Spleen (tissue), 11 donors: ENCODE measurements at regions not wholly inside any gene's neighbourhood (a gene's known extent, or its start where the extent isn't known, plus 50 kb on each side); places are given as distances from the start of the nearest gene placed in this dataset.

Source experiments
- DNase-seq: peaks from one replicate; pipeline ENCODE4 v3.0.0-alpha.2; 2020
- H3K27ac ChIP-seq, 8 donors: fragments of 200-600 bp; sonication (generic) in 7 of 8; 1 replicate in 4 of 8; 2 replicates in 4 of 8; pipeline versions ENCODE4 v1.5.0 to v1.8.0; 2016 to 2021; ENCODE audit warnings: inconsistent platforms in 4 of 8, mild to moderate bottlenecking in 4 of 8, moderate library complexity in 1 of 8
- H3K27me3 ChIP-seq, 7 donors: fragments of 200-600 bp; sonication (generic) in 6 of 7; replicated peaks in 1 of 7; 1 replicate in 4 of 7; 2 replicates in 3 of 7; pipeline versions ENCODE4 v1.5.0 to v1.8.0; 2016 to 2021; ENCODE audit warnings: inconsistent platforms in 3 of 7, mild to moderate bottlenecking in 1 of 7
- H3K36me3 ChIP-seq, 6 donors: fragments of 200-600 bp; sonication (generic) in 5 of 6; 1 replicate in 4 of 6; 2 replicates in 2 of 6; pipeline versions ENCODE4 v1.5.0 to v1.8.0; 2016 to 2021; ENCODE audit warnings: inconsistent platforms in 2 of 6
- H3K4me1 ChIP-seq, 6 donors: fragments of 200-600 bp; sonication (generic) in 5 of 6; 1 replicate in 3 of 6; 2 replicates in 3 of 6; pipeline versions ENCODE4 v1.5.0 to v1.8.0; 2016 to 2021; ENCODE audit warnings: inconsistent platforms in 3 of 6
- H3K4me3 ChIP-seq, 8 donors: fragments of 200-600 bp; sonication (generic) in 7 of 8; 1 replicate in 4 of 8; 2 replicates in 4 of 8; pipeline versions ENCODE4 v1.5.0 to v1.8.0; 2016 to 2021; ENCODE audit warnings: inconsistent platforms in 4 of 8, mild to moderate bottlenecking in 4 of 8, moderate library complexity in 2 of 8
- H3K9me3 ChIP-seq, 8 donors: fragments of 200-600 bp; sonication (generic) in 7 of 8; 1 replicate in 4 of 8; 2 replicates in 4 of 8; pipeline versions ENCODE4 v1.5.0 to v1.8.0; 2016 to 2021; ENCODE audit warnings: inconsistent platforms in 4 of 8
- CTCF ChIP-seq, 11 experiments: fragments of 200-600 bp in 7 of 11; fragments of 450-650 bp in 4 of 11; sonication (generic) in 4 of 11; IDR thresholded peaks in 8 of 11; conservative IDR thresholded peaks in 3 of 11; 1 replicate in 7 of 11; 2 replicates in 4 of 11; pipeline versions ENCODE4 v1.4.0 to v1.8.0; 2016 to 2021; ENCODE audit warnings: antibody characterized with exemption in 11 of 11, inconsistent platforms in 4 of 11, mild to moderate bottlenecking in 1 of 11
- POLR2A ChIP-seq, 3 donors: fragments of 450-650 bp; IDR thresholded peaks; one replicate each; pipeline ENCODE4 v1.5.1; 2017; ENCODE audit warnings: antibody characterized with exemption in 3 of 3, mild to moderate bottlenecking in 1 of 3
- POLR2AphosphoS5 ChIP-seq, 3 donors: sonication (generic); formaldehyde crosslinking; IDR thresholded peaks; one replicate each; pipeline ENCODE4 v1.5.1; 2017; ENCODE audit warnings: antibody characterized with exemption in 3 of 3
- WGBS, 5 donors: extraction: QIAGEN DNeasy Blood & Tissue Kit in 3 of 5; methylation state at CpG; one replicate each; pipeline versions ENCODE4 v1.1.5 to v1.1.7; 2013 to 2018; 5-methylcytosine and 5-hydroxymethylcytosine counted together
- intact Hi-C: fragments of 100-400 bp; cut with DNase I; formaldehyde crosslinking; loops from one replicate; pipeline ENCODE4 v1.15.0; 2023; ENCODE audit warnings: low total_unique reads
- donor health status: healthy with polysubstance abuse.
- donor health status: DM: no; HTN: no; CAD: no; lungs with moderate emphysema.
- donor health status: DM: no; HTN: no; CAD: no.
- donor health status: Bipolar disorder and iron deficiency.
- donor health status: healthy.
- donor health status: DM: no; HTN: no; CAD: no.
- donor health status: DM: yes; HTN: yes; CAD: no.

- Histone ChIP-seq H3K4me1 (no peaks in the 10 kb centered on the region), H3K36me3 (no peaks in the 10 kb centered on the region), H3K9me3 (no peaks in the 10 kb centered on the region), H3K4me3 (no peak overlapping the region), H3K27ac (no peak overlapping the region), H3K27me3 (no peaks in the 10 kb centered on the region)
- TF ChIP-seq POLR2A (IDR thresholded peaks at IDR 0.05) (no peak), CTCF (IDR thresholded peaks at IDR 0.05 in 8 of 11, conservative IDR thresholded peaks at IDR 0.05 in 3 of 11) (no peak), POLR2AphosphoS5 (IDR thresholded peaks at IDR 0.05) (no peak)
- WGBS, 5 donors, result 71 to 91% (median 89%) methylated on average over 1 of the region's 1 CpG
- no peak for DNase-seq
- intact Hi-C loops, result no loop called here
These were observed 507.3 kb upstream of the KIRREL3 start for GRCh38 chr11:127507851-127508250.

GRCh38 chr11:127506647-127507046, 506.1 kb upstream of the KIRREL3 start:
- H3K27ac ChIP-seq, result no peak overlapping the region
- H3K9me3 ChIP-seq, result no peaks in the 10 kb centered on the region
- no peaks in the 10 kb centered on the region for H3K27me3 ChIP-seq
- H3K4me1 ChIP-seq, result no peaks in the 10 kb centered on the region
- no peaks in the 10 kb centered on the region for H3K36me3 ChIP-seq
- intact Hi-C loops, result no loop called here
- no peak for DNase-seq
- H3K4me3 ChIP-seq, result no peak overlapping the region
- no peak for TF ChIP-seq POLR2AphosphoS5 (IDR thresholded peaks at IDR 0.05)
- no peak for TF ChIP-seq POLR2A (IDR thresholded peaks at IDR 0.05)
- TF ChIP-seq CTCF (IDR thresholded peaks at IDR 0.05 in 8 of 11, conservative IDR thresholded peaks at IDR 0.05 in 3 of 11), result no peak

- H3K9me3 ChIP-seq, result no peaks in the 10 kb centered on the region
- no peak for DNase-seq
- H3K4me3 ChIP-seq, result no peak overlapping the region
- H3K27ac ChIP-seq, result no peak overlapping the region
- 36 to 67% (median 51%) methylated on average over 2 of the region's 2 CpGs for WGBS, 5 donors
- no peak for TF ChIP-seq CTCF (IDR thresholded peaks at IDR 0.05 in 8 of 11, conservative IDR thresholded peaks at IDR 0.05 in 3 of 11)
- no peak for TF ChIP-seq POLR2A (IDR thresholded peaks at IDR 0.05)
- no peak for TF ChIP-seq POLR2AphosphoS5 (IDR thresholded peaks at IDR 0.05)
- no peaks in the 10 kb centered on the region for H3K36me3 ChIP-seq
- intact Hi-C loops, result no loop called here
- no peaks in the 10 kb centered on the region for H3K4me1 ChIP-seq
- H3K27me3 ChIP-seq, result no peaks in the 10 kb centered on the region
These were observed 505.6 kb upstream of the KIRREL3 start for GRCh38 chr11:127506126-127506525.

- no peak for DNase-seq
- Histone ChIP-seq H3K9me3 (peaks cover 3 to 16% (median 9%) of the 10 kb centered on the region in 8 donors), H3K36me3 (no peaks in the 10 kb centered on the region), H3K27ac (no peak overlapping the region), H3K4me3 (no peak overlapping the region), H3K4me1 (no peaks in the 10 kb centered on the region), H3K27me3 (no peaks in the 10 kb centered on the region)
- 75 to 94% (median 85%) methylated on average over 7 of the region's 7 CpGs for WGBS, 5 donors
- no peak for TF ChIP-seq POLR2A (IDR thresholded peaks at IDR 0.05)
- intact Hi-C loops, result no loop called here
These were observed 495.6 kb upstream of the KIRREL3 start for GRCh38 chr11:127496165-127496564.
